Prostate gland (tissue), 2 donors: ENCODE measurements at regions not wholly inside any gene's neighbourhood (a gene's known extent, or its start where the extent isn't known, plus 50 kb on each side); places are given as distances from the start of the nearest gene placed in this dataset.

Experiments
- DNase-seq: peaks from one replicate; pipeline ENCODE4 v3.0.0-alpha.2; 2019; ENCODE audit warnings: low spot score
- H3K27ac ChIP-seq, 2 donors: fragments of 200-600 bp; sonication (generic); 2 replicates each; pipeline ENCODE4 v1.5.1; 2017 to 2019
- H3K27me3 ChIP-seq: fragments of 200-600 bp; sonication (generic); replicated peaks from 2 replicates; pipeline ENCODE4 v1.5.1; 2019; ENCODE audit not compliant: insufficient read depth
- H3K36me3 ChIP-seq, 2 donors: fragments of 200-600 bp; sonication (generic); 1 replicate in 1 of 2; 2 replicates in 1 of 2; pipeline versions ENCODE4 v1.5.1 to v1.8.1; 2017 to 2019
- H3K4me1 ChIP-seq: fragments of 200-600 bp; sonication (generic); replicated peaks from 2 replicates; pipeline ENCODE4 v1.5.1; 2019
- H3K4me3 ChIP-seq, 2 donors: fragments of 200-600 bp; sonication (generic); 2 replicates each; pipeline ENCODE4 v1.5.1; 2017 to 2019
- H3K9me3 ChIP-seq: fragments of 200-600 bp; sonication (generic); 2 replicates; pipeline ENCODE4 v1.5.1; 2017
- CTCF ChIP-seq, 4 experiments: fragments of 200-600 bp in 2 of 4; fragments of 450-650 bp in 2 of 4; sonication (generic) in 2 of 4; IDR thresholded peaks; 1 replicate in 3 of 4; 2 replicates in 1 of 4; pipeline ENCODE4 v1.5.1; 2016 to 2019; ENCODE audit warnings: antibody characterized with exemption in 4 of 4, mild to moderate bottlenecking in 2 of 4, moderate library complexity in 2 of 4
- POLR2A ChIP-seq: fragments of 450-650 bp; IDR thresholded peaks from one replicate; pipeline ENCODE4 v1.6.1; 2016; ENCODE audit warnings: antibody characterized with exemption, mild to moderate bottlenecking
- POLR2AphosphoS5 ChIP-seq: sonication (generic); formaldehyde crosslinking; IDR thresholded peaks from one replicate; pipeline ENCODE4 v1.6.1; 2017; ENCODE audit warnings: antibody characterized with exemption
- WGBS: methylation state at CpG from one replicate; pipeline ENCODE4 v1.1.5; 2018; 5-methylcytosine and 5-hydroxymethylcytosine counted together
- intact Hi-C: fragments of 100-400 bp; cut with DNase I; formaldehyde crosslinking; loops from one replicate; pipeline ENCODE4 v1.14.2; 2022

GRCh38 chr4:121252224-121252806, 88.2 kb upstream of the TNIP3 start:
- Histone ChIP-seq H3K4me3 (no peak overlapping the region), H3K4me1 (no peaks in the 10 kb centered on the region), H3K27me3 (no peaks in the 10 kb centered on the region), H3K9me3 (no peaks in the 10 kb centered on the region), H3K36me3 (no peaks in the 10 kb centered on the region), H3K27ac (no peak overlapping the region)
- 11% methylated on average over 3 of the region's 3 CpGs for WGBS
- DNase-seq, result peak; percentile 59
- TF ChIP-seq POLR2A (no peak), POLR2AphosphoS5 (no peak), CTCF (IDR thresholded peaks at IDR 0.05) (peak; percentile 70 to 85 (median 72))
- intact Hi-C loops, result loop anchor here (10.0 kb wide), 1 partner anchor 1098 kb away; no protein-coding TSS in a partner anchor

- 39% methylated on average over 2 of the region's 2 CpGs for WGBS
- intact Hi-C loops, result no loop called here
Measured at GRCh38 chr4:121248747-121249146, 84.6 kb upstream of the TNIP3 start.

GRCh38 chr4:121246698-121247097, 82.6 kb upstream of the TNIP3 start:
- TF ChIP-seq POLR2A (no peak), CTCF (IDR thresholded peaks at IDR 0.05) (no peak), POLR2AphosphoS5 (no peak)
- no peak for DNase-seq
- no peak overlapping the region for H3K27ac ChIP-seq
- H3K4me1 ChIP-seq, result no peaks in the 10 kb centered on the region
- no peaks in the 10 kb centered on the region for H3K36me3 ChIP-seq
- no peaks in the 10 kb centered on the region for H3K9me3 ChIP-seq
- H3K4me3 ChIP-seq, result no peak overlapping the region
- WGBS, result 78% methylated on average over 2 of the region's 2 CpGs
- intact Hi-C loops, result no loop called here
- H3K27me3 ChIP-seq, result no peaks in the 10 kb centered on the region

More at GRCh38 chr4:121248747-121249146, 84.6 kb upstream of the TNIP3 start:
- no peaks in the 10 kb centered on the region for H3K36me3 ChIP-seq
- no peaks in the 10 kb centered on the region for H3K27me3 ChIP-seq
- no peaks in the 10 kb centered on the region for H3K9me3 ChIP-seq
- H3K4me1 ChIP-seq, result no peaks in the 10 kb centered on the region
- no peak for DNase-seq
- H3K27ac ChIP-seq, result no peak overlapping the region
- TF ChIP-seq CTCF (IDR thresholded peaks at IDR 0.05), result no peak
- no peak for TF ChIP-seq POLR2A
- peak; percentile 17 for TF ChIP-seq POLR2AphosphoS5
- no peak overlapping the region for H3K4me3 ChIP-seq

GRCh38 chr4:121243485-121243884, 79.4 kb upstream of the TNIP3 start:
- TF ChIP-seq POLR2AphosphoS5, result no peak
- TF ChIP-seq CTCF (IDR thresholded peaks at IDR 0.05), result no peak
- no peak for TF ChIP-seq POLR2A
- no peaks in the 10 kb centered on the region for H3K9me3 ChIP-seq
- no peak overlapping the region for H3K4me3 ChIP-seq
- intact Hi-C loops, result no loop called here
- no peaks in the 10 kb centered on the region for H3K4me1 ChIP-seq
- 68% methylated on average over 7 of the region's 7 CpGs for WGBS
- no peaks in the 10 kb centered on the region for H3K27me3 ChIP-seq
- H3K36me3 ChIP-seq, result no peaks in the 10 kb centered on the region
- H3K27ac ChIP-seq, result no peak overlapping the region
- no peak for DNase-seq

- Histone ChIP-seq H3K27me3 (no peaks in the 10 kb centered on the region), H3K9me3 (no peaks in the 10 kb centered on the region), H3K27ac (no peak overlapping the region), H3K4me1 (no peaks in the 10 kb centered on the region), H3K36me3 (no peaks in the 10 kb centered on the region), H3K4me3 (no peak overlapping the region)
- WGBS, result 86% methylated on average over 1 of the region's 1 CpG
- DNase-seq, result no peak
- no peak for TF ChIP-seq POLR2A
- no peak for TF ChIP-seq POLR2AphosphoS5
- TF ChIP-seq CTCF (IDR thresholded peaks at IDR 0.05), result no peak
- intact Hi-C loops, result no loop called here
Measured at GRCh38 chr4:121242188-121242750, 78.1 kb upstream of the TNIP3 start.
